Liver (tissue), 8 donors: ENCODE measurements at regions not wholly inside any gene's neighbourhood (a gene's known extent, or its start where the extent isn't known, plus 50 kb on each side); places are given as distances from the start of the nearest gene placed in this dataset.

ENCODE experiments used
- DNase-seq: peaks from one replicate; pipeline ENCODE4 v3.0.0-alpha.2; 2017; ENCODE audit warnings: low spot score
- H3K27ac ChIP-seq, 2 donors: one replicate each; pipeline ENCODE4 v1.7.0; 2013; ENCODE audit warnings: inconsistent platforms in 2 of 2, low read length in 2 of 2, control low read depth in 1 of 2, low read depth in 1 of 2, mild to moderate bottlenecking in 1 of 2
- H3K27me3 ChIP-seq, 4 donors: one replicate each; pipeline versions ENCODE4 v1.6.1 to v1.7.0; 2013; ENCODE audit warnings: low read length in 3 of 4, inconsistent platforms in 1 of 4, mild to moderate bottlenecking in 1 of 4, moderate library complexity in 1 of 4; ENCODE audit not compliant: control insufficient read depth in 4 of 4, insufficient read depth in 4 of 4
- H3K36me3 ChIP-seq, 4 donors: one replicate each; pipeline versions ENCODE4 v1.6.1 to v1.7.0; 2013; ENCODE audit warnings: low read length in 3 of 4, mild to moderate bottlenecking in 3 of 4, low read depth in 1 of 4, moderate library complexity in 1 of 4; ENCODE audit not compliant: control insufficient read depth in 4 of 4, insufficient read depth in 3 of 4
- H3K4me1 ChIP-seq, 4 donors: one replicate each; pipeline versions ENCODE4 v1.6.1 to v1.7.0; 2013; ENCODE audit warnings: low read length in 3 of 4, mild to moderate bottlenecking in 3 of 4, moderate library complexity in 1 of 4; ENCODE audit not compliant: control insufficient read depth in 4 of 4, insufficient read depth in 4 of 4
- H3K4me3 ChIP-seq, 3 donors: one replicate each; pipeline versions ENCODE4 v1.6.1 to v1.7.0; 2013; ENCODE audit warnings: low read length in 3 of 3, control low read depth in 1 of 3, low read depth in 1 of 3, mild to moderate bottlenecking in 1 of 3
- H3K9ac ChIP-seq, 2 donors: one replicate each; pipeline ENCODE4 v1.7.0; 2013; ENCODE audit warnings: low read length in 2 of 2, mild to moderate bottlenecking in 2 of 2, moderate library complexity in 2 of 2, control low read depth in 1 of 2, low read depth in 1 of 2
- H3K9me3 ChIP-seq, 4 donors: one replicate each; pipeline versions ENCODE4 v1.6.1 to v1.7.0; 2013; ENCODE audit warnings: low read length in 3 of 4; ENCODE audit not compliant: control insufficient read depth in 4 of 4
- ATF3 ChIP-seq: IDR thresholded peaks from 2 replicates; pipeline ENCODE4 v1.6.1; 2016; ENCODE audit warnings: antibody characterized with exemption
- CTCF ChIP-seq: fragments of 150-350 bp; IDR thresholded peaks from 2 replicates; pipeline ENCODE4 v1.5.1; 2017; ENCODE audit warnings: improper control_type of control experiment, low read depth, low read length; ENCODE audit not compliant: missing input control
- EGR1 ChIP-seq, 2 donors: IDR thresholded peaks; 2 replicates each; pipeline ENCODE4 v1.6.1; 2016 to 2018; ENCODE audit warnings: antibody characterized with exemption in 2 of 2, low read depth in 2 of 2
- FOXA1 ChIP-seq: IDR thresholded peaks from 2 replicates; pipeline ENCODE4 v1.6.1; 2016; ENCODE audit warnings: antibody characterized with exemption
- FOXA2 ChIP-seq: IDR thresholded peaks from 2 replicates; pipeline ENCODE4 v1.6.1; 2016; ENCODE audit warnings: antibody characterized with exemption
- GABPA ChIP-seq, 2 donors: IDR thresholded peaks in 1 of 2; conservative IDR thresholded peaks in 1 of 2; 2 replicates each; pipeline ENCODE4 v1.6.1; 2016; ENCODE audit warnings: antibody characterized with exemption in 2 of 2, mild to moderate bottlenecking in 1 of 2, moderate library complexity in 1 of 2
- HNF4A ChIP-seq, 2 donors: conservative IDR thresholded peaks; 2 replicates each; pipeline ENCODE4 v1.6.1; 2016; ENCODE audit warnings: antibody characterized with exemption in 2 of 2, mild to moderate bottlenecking in 2 of 2
- HNF4G ChIP-seq: IDR thresholded peaks from 2 replicates; pipeline ENCODE4 v1.6.1; 2016; ENCODE audit warnings: antibody characterized with exemption
- JUND ChIP-seq, 2 donors: IDR thresholded peaks; 2 replicates each; pipeline ENCODE4 v1.6.1; 2016; ENCODE audit warnings: antibody characterized with exemption in 2 of 2
- MAX ChIP-seq: IDR thresholded peaks from 2 replicates; pipeline ENCODE4 v1.6.1; 2016; ENCODE audit warnings: antibody characterized with exemption
- NR2F2 ChIP-seq: IDR thresholded peaks from 2 replicates; pipeline ENCODE4 v1.6.1; 2016; ENCODE audit warnings: antibody characterized with exemption
- RAD21 ChIP-seq, 2 donors: IDR thresholded peaks; 2 replicates each; pipeline ENCODE4 v1.6.1; 2016; ENCODE audit warnings: antibody characterized with exemption in 2 of 2, mild to moderate bottlenecking in 2 of 2
- REST ChIP-seq: IDR thresholded peaks from 2 replicates; pipeline ENCODE4 v1.6.1; 2016; ENCODE audit warnings: antibody characterized with exemption, mild to moderate bottlenecking
- RXRA ChIP-seq, 2 donors: IDR thresholded peaks; 2 replicates each; pipeline ENCODE4 v1.6.1; 2017 to 2018; ENCODE audit warnings: antibody characterized with exemption in 2 of 2, mild to moderate bottlenecking in 1 of 2
- SP1 ChIP-seq: IDR thresholded peaks from 2 replicates; pipeline ENCODE4 v1.6.1; 2018; ENCODE audit warnings: antibody characterized with exemption, mild to moderate bottlenecking
- TAF1 ChIP-seq: conservative IDR thresholded peaks from 2 replicates; pipeline ENCODE4 v1.6.1; 2016; ENCODE audit warnings: antibody characterized with exemption, mild to moderate bottlenecking
- YY1 ChIP-seq: IDR thresholded peaks from 2 replicates; pipeline ENCODE4 v1.6.1; 2016; ENCODE audit warnings: antibody characterized with exemption, mild to moderate bottlenecking
- ZBTB33 ChIP-seq: IDR thresholded peaks from 2 replicates; pipeline ENCODE4 v1.6.1; 2016; ENCODE audit warnings: antibody characterized with exemption
- WGBS: extraction: QIAGEN DNeasy Blood & Tissue Kit; methylation state at CpG from one replicate; pipeline ENCODE4 v1.1.7; 2013; 5-methylcytosine and 5-hydroxymethylcytosine counted together
- donor health status: healthy.
- donor health status: healthy.
- donor health status: healthy.
- donor health status: healthy.
- donor health status: healthy.

GRCh38 chr14:51512316-51512715 lies 139.4 kb upstream of the FRMD6 start (continued):
- TF ChIP-seq FOXA1, result no peak
- TF ChIP-seq FOXA2, result no peak
- no peak for TF ChIP-seq TAF1
- no peak for TF ChIP-seq SP1
- TF ChIP-seq HNF4G, result no peak
- no peak for TF ChIP-seq CTCF

GRCh38 chr14:51513281-51513680 lies 138.4 kb upstream of the FRMD6 start:
- Histone ChIP-seq H3K27me3 (no peaks in the 10 kb centered on the region), H3K27ac (no peak overlapping the region), H3K36me3 (no peaks in the 10 kb centered on the region), H3K4me3 (no peak overlapping the region), H3K9ac (no peak overlapping the region), H3K9me3 (no peaks in the 10 kb centered on the region), H3K4me1 (no peaks in the 10 kb centered on the region)
- TF ChIP-seq NR2F2 (no peak), RXRA (IDR thresholded peaks at IDR 0.05) (no peak), YY1 (no peak), FOXA1 (no peak), GABPA (IDR thresholded peaks at IDR 0.05 in 1 of 2, conservative IDR thresholded peaks at IDR 0.05 in 1 of 2) (no peak), FOXA2 (no peak), TAF1 (no peak), ATF3 (no peak), CTCF (no peak), HNF4A (conservative IDR thresholded peaks at IDR 0.05) (no peak), HNF4G (no peak), REST (no peak), ZBTB33 (no peak), SP1 (no peak), RAD21 (IDR thresholded peaks at IDR 0.05) (no peak), MAX (no peak), JUND (IDR thresholded peaks at IDR 0.05) (no peak), EGR1 (IDR thresholded peaks at IDR 0.05; ENCODE audit: low read depth in 2 of 2) (no peak)
- 76% methylated on average over 3 of the region's 3 CpGs for WGBS
- no peak for DNase-seq
